ENCODE measurements at regions not wholly inside any gene's neighbourhood (a gene's known extent, or its start where the extent isn't known, plus 50 kb on each side); places are given as distances from the start of the nearest gene placed in this dataset.

DNA sequence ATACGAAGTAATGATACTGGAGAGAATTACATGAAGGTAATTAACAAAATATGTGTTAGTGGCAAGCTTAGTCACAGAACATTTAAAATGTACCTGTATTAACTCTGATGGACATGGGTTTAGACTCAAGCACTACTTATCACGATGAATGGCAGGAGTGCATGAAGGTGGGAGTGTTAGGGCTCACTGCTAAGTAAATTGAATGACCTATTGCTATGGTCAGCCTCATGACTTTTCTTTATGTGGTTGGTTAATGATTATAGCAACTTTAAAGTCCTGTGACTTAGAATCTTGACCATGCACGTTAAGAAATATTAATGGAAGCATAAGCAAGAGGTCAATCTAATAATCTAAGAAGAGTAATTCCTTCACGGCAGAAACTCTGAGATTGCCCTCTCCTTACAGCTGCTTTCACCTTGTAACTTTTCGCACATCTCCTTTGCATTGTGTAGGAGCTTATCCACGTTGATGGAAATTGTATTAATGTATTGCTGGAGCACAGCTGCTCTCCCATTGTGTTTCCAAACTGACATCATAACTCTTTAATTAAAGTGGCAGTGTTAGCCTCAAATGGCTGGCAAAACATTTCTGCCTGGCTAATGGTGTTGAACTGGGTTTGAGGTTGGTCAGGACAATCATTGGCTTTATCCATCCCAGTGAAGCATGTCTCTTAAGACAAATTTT is 114.5 kb downstream of the RXFP2 start:
- H3K9me3 Mint-ChIP-seq, result no peaks in the 10 kb centered on the region
- H3K4me3 Mint-ChIP-seq, result no peak overlapping the region
- POLR2A ChIA-PET, result no interaction called here
- H3K27me3 Mint-ChIP-seq, result peaks cover 4% of the 10 kb centered on the region
- peaks cover 7% of the 10 kb centered on the region for H3K4me1 Mint-ChIP-seq
- CTCF ChIA-PET, result interaction anchor here (1.2 kb wide), 1 partner anchor 56 kb away, joined by 4 read pairs; no protein-coding TSS in a partner anchor
- H3K36me3 Mint-ChIP-seq (ENCODE audit: low read depth), result peaks cover 8% of the 10 kb centered on the region
- no peak overlapping the region for H3K27ac Mint-ChIP-seq
- no peak for DNase-seq

DNA sequence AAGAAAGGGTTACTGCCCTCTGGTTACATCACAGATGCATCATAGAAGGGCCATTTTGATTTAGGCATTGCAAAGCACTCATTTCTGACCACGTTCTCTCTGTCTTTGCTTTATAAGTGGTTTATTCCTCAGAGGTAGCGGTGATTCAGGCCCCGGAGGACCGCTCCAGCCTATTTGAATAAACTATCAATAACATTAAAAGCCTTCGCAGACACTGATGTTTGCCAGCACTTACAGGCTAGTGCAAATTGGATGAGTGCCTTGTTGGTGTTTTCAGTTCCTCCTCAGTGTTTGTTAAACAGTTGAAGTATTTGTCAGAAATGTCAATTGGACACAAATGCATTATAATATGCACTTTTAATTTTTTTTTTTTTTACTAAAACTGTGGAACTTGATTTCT is 120.2 kb downstream of the RXFP2 start:
- POLR2A ChIA-PET, result no interaction called here
- H3K27me3 Mint-ChIP-seq, result no peaks in the 10 kb centered on the region
- H3K4me3 Mint-ChIP-seq, result no peak overlapping the region
- H3K4me1 Mint-ChIP-seq, result no peaks in the 10 kb centered on the region
- H3K36me3 Mint-ChIP-seq (ENCODE audit: low read depth), result peaks cover 6% of the 10 kb centered on the region
- H3K27ac Mint-ChIP-seq, result no peak overlapping the region
- H3K9me3 Mint-ChIP-seq, result no peaks in the 10 kb centered on the region
- CTCF ChIA-PET, result no interaction called here
- no peak for DNase-seq

DNA sequence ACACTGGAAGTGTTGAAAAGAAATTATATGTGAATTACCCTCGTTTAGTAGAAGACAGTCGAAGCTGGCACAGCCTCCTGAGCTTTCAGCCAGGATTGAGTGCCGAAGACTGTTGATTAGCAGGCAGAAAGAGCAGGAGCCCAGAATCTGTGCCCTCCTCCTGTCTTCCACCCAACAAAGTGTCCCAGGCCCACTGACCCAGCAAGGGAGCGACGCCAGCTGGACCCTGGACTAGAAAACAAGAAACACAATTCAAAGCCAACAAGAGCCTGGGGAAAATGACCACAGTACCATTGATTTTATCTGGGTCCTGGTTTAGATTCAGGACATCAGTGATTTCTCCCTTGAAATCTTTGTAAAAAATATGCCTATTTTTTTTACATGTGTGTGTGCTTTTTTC is 120.7 kb downstream of the RXFP2 start:
- no peak for DNase-seq
- CTCF ChIA-PET, result no interaction called here
- POLR2A ChIA-PET, result no interaction called here
- Mint-ChIP-seq H3K36me3 (ENCODE audit: low read depth) (peaks cover 6% of the 10 kb centered on the region), H3K4me1 (peaks cover 2% of the 10 kb centered on the region), H3K27ac (no peak overlapping the region), H3K9me3 (no peaks in the 10 kb centered on the region), H3K4me3 (no peak overlapping the region), H3K27me3 (no peaks in the 10 kb centered on the region)

DNA sequence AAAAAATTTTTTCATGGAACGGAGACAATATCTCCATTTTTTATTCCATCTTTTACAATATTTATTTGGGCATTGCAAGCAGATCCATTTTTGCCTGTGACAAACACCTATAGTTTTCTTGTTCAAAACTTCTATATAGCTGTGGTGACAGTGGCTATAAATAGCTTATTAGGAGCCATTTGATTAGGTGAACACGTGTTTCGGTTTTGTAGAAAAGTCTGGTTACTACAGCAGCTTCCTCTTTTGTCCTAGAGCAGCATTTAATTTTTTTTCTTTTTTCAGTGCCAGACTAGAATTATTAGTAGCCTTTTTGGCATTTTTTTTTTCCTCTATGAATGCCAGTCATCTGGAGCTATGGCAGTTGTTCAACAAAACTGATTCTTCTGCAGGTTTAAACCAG is 123.5 kb downstream of the RXFP2 start:
- no peak for DNase-seq
- ChIA-PET POLR2A (no interaction called here), CTCF (interaction anchor here (1.3 kb wide), 1 partner anchor 14 kb away, joined by 3 read pairs; no protein-coding TSS in a partner anchor)
- H3K4me3 Mint-ChIP-seq, result no peak overlapping the region
- H3K27ac Mint-ChIP-seq, result no peak overlapping the region
- peaks cover 2% of the 10 kb centered on the region for H3K27me3 Mint-ChIP-seq
- H3K9me3 Mint-ChIP-seq, result no peaks in the 10 kb centered on the region
- H3K4me1 Mint-ChIP-seq, result peaks cover 13% of the 10 kb centered on the region
- H3K36me3 Mint-ChIP-seq (ENCODE audit: low read depth), result peaks cover 6% of the 10 kb centered on the region

DNA sequence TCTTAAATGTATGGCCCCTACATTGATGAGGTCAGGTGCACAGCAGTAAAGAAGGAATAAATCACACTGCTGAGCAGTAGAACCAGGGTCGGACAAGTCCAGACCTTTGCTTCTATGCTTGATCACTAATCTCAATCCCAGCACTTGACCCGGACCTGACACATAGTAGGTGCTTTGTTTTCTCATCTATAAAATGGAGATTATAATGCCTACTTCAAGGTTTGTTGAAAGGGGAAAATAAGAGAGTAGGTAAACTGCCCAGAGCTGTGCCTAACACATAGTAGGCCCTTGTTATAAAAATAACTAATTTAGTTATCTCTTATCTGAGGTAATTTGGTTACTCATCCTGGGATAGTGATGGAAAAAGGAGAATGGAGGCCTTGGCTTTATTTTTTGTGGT is 125.0 kb downstream of the RXFP2 start:
- Mint-ChIP-seq H3K27ac (no peak overlapping the region), H3K4me3 (no peak overlapping the region), H3K9me3 (no peaks in the 10 kb centered on the region), H3K27me3 (peaks cover 2% of the 10 kb centered on the region), H3K36me3 (ENCODE audit: low read depth) (peaks cover 6% of the 10 kb centered on the region), H3K4me1 (peaks cover 13% of the 10 kb centered on the region)
- POLR2A ChIA-PET, result no interaction called here
- no peak for DNase-seq
- CTCF ChIA-PET, result no interaction called here

DNA sequence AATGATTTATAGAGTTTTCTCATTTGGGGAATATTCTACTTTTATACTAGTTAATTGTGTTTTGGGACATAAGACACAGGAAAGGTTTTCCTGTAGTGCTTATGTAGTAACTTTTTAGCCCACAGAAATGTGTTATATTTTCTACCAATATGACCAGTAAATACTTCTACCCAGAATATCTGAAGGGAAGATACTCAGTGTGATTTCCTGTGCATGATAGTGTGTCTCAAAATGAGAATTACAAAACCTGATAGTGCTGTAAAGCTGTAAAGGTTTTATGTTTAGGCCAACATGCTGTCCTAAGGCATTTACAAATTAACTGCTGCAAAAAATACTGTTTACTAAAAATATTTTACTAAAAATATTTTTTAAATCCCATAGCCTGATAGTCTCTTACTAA is 126.8 kb downstream of the RXFP2 start:
- ChIA-PET CTCF (no interaction called here), POLR2A (no interaction called here)
- Mint-ChIP-seq H3K27me3 (peaks cover 2% of the 10 kb centered on the region), H3K36me3 (ENCODE audit: low read depth) (peaks cover 3% of the 10 kb centered on the region), H3K27ac (no peak overlapping the region), H3K4me3 (no peak overlapping the region), H3K4me1 (peaks cover 16% of the 10 kb centered on the region), H3K9me3 (no peaks in the 10 kb centered on the region)
- no peak for DNase-seq

DNA sequence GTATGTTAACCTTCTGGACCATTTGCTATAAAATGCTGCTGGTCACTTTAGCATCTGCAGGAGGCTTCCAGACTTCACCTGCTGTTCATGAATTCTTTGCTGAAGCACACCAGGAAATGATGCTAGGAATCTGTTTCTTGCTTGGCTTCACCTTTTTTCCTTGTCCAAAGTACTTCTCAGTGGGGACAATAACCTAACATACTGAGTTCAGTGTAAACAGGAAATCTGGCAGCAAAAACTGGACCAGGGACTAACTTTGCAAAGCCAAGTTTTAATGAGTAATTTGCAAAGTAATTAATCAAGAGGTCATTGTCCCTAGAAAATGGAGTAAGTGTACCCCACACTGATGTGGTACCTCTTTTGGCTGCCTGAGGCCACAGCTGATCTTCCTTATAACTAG is 128.4 kb downstream of the RXFP2 start:
- Mint-ChIP-seq H3K9me3 (no peaks in the 10 kb centered on the region), H3K4me1 (peaks cover 16% of the 10 kb centered on the region), H3K4me3 (no peak overlapping the region), H3K36me3 (ENCODE audit: low read depth) (peaks cover 3% of the 10 kb centered on the region), H3K27ac (no peak overlapping the region), H3K27me3 (peaks cover 2% of the 10 kb centered on the region)
- DNase-seq, result no peak
- ChIA-PET CTCF (interaction anchor here (1.2 kb wide), 1 partner anchor 21 kb away, joined by 3 read pairs; no protein-coding TSS in a partner anchor), POLR2A (no interaction called here)

DNA sequence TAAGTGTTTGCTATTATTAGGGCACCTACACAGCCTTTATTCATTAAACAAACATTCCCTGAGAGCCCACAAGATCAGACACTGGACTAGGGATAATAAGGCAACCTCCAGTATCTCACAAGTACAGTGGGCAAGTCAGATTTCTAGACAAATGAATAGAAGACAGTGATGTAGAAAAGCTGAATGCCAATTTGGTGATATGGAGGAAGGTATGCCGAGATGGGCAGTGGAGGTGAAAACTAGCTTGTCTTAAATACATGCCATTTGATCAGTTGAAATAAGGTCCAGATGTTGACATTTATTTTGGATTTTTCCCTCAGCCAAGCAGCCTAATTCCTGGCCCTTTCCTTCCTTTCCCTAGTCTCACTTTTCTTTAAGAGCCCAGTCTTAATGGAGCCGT is 130.3 kb downstream of the RXFP2 start:
- H3K27me3 Mint-ChIP-seq, result peaks cover 6% of the 10 kb centered on the region
- H3K36me3 Mint-ChIP-seq (ENCODE audit: low read depth), result no peaks in the 10 kb centered on the region
- CTCF ChIA-PET, result no interaction called here
- no peak overlapping the region for H3K27ac Mint-ChIP-seq
- H3K9me3 Mint-ChIP-seq, result no peaks in the 10 kb centered on the region
- DNase-seq, result no peak
- no peak overlapping the region for H3K4me3 Mint-ChIP-seq
- POLR2A ChIA-PET, result no interaction called here
- H3K4me1 Mint-ChIP-seq, result peaks cover 16% of the 10 kb centered on the region

DNA sequence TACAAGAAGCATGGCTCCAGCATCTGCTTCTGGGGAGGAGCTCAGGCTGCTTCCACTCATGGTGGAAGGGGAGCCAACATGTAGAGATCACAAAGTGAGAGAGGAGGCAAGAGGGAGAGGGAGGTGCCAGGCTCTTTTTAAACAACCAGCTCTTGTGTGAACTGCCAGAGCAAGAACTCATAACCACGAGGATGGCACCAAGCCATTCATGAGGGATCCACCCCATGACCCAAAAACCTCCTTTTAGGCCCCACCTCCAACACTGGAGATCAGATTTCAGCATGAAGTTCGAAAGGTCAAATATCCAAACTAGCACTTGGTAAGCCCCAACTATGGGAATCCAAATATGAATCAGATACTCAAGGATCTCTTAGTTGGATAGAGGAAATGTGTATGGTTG is 131.2 kb downstream of the RXFP2 start:
- Mint-ChIP-seq H3K27me3 (peaks cover 6% of the 10 kb centered on the region), H3K4me3 (no peak overlapping the region), H3K9me3 (no peaks in the 10 kb centered on the region), H3K27ac (no peak overlapping the region), H3K36me3 (ENCODE audit: low read depth) (no peaks in the 10 kb centered on the region), H3K4me1 (peaks cover 9% of the 10 kb centered on the region)
- DNase-seq, result no peak
- CTCF ChIA-PET, result no interaction called here
- POLR2A ChIA-PET, result no interaction called here

DNA sequence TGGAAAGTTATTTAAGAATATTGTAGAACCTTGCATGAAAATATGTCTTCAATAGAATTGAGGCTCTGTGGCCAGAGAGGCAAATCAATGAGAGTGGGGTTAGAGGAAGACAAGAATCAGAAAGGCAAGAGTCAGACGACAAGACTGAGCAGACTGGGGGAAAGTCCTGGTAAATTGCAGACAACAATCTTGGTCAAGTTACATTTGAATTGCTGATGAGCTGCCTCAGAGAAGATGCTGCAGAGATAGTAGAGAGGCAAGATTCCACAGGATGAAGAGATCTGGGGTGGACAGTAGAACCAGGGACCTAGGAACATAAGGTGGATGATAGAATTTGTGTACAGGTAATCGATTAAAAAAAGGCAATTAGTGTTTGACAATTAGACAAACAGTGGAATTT is 133.8 kb downstream of the RXFP2 start:
- Mint-ChIP-seq H3K27me3 (peaks cover 6% of the 10 kb centered on the region), H3K27ac (no peak overlapping the region), H3K36me3 (ENCODE audit: low read depth) (no peaks in the 10 kb centered on the region), H3K4me1 (peaks cover 8% of the 10 kb centered on the region), H3K4me3 (no peak overlapping the region), H3K9me3 (no peaks in the 10 kb centered on the region)
- no peak for DNase-seq
- ChIA-PET CTCF (no interaction called here), POLR2A (no interaction called here)

DNA sequence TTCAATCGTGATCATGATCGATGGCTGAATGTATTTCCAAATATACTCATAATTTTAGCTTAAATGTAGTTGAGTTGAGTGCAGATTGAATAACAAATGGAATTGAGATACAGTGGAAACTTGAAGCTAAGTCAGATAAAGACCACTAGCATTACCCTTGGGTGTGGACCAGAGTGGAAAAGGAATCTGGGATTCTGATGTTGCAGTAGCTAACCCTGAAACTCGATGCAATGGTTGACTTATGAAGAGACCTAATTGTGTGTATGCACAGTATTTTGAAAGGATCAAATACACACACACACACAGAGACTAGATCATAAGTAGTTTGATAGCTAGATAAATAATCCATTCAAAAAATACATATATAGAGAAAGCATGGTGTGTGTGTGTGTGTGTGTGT is 135.8 kb downstream of the RXFP2 start:
- Mint-ChIP-seq H3K27me3 (peaks cover 6% of the 10 kb centered on the region), H3K4me1 (peaks cover 8% of the 10 kb centered on the region), H3K36me3 (ENCODE audit: low read depth) (no peaks in the 10 kb centered on the region), H3K9me3 (no peaks in the 10 kb centered on the region), H3K27ac (no peak overlapping the region), H3K4me3 (no peak overlapping the region)
- no peak for DNase-seq
- POLR2A ChIA-PET, result no interaction called here
- CTCF ChIA-PET, result interaction anchor here (1.1 kb wide), 1 partner anchor 35 kb away, joined by 4 read pairs; no protein-coding TSS in a partner anchor

DNA sequence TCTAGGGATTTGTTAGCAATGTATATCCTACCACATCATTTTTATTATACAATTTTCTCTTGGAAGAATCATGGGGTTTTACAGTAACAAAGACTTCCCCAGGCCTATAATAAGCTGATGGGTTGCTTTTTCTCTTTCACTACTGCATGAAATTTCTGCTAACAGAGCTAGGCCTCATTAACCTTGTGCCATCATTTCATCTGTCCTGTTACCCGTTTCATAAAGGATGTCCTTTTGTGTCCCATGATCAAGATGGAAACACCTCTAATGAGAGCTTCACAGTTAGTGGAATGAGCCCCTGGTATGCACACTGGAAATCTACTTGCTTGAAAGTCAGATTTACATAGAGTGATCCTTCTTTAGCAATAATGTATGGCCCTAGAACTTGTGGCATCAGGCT is 138.7 kb downstream of the RXFP2 start:
- H3K9me3 Mint-ChIP-seq, result no peaks in the 10 kb centered on the region
- no peak overlapping the region for H3K27ac Mint-ChIP-seq
- H3K36me3 Mint-ChIP-seq (ENCODE audit: low read depth), result no peaks in the 10 kb centered on the region
- POLR2A ChIA-PET, result no interaction called here
- peaks cover 6% of the 10 kb centered on the region for H3K27me3 Mint-ChIP-seq
- no peak overlapping the region for H3K4me3 Mint-ChIP-seq
- CTCF ChIA-PET, result no interaction called here
- no peak for DNase-seq
- peaks cover 13% of the 10 kb centered on the region for H3K4me1 Mint-ChIP-seq

DNA sequence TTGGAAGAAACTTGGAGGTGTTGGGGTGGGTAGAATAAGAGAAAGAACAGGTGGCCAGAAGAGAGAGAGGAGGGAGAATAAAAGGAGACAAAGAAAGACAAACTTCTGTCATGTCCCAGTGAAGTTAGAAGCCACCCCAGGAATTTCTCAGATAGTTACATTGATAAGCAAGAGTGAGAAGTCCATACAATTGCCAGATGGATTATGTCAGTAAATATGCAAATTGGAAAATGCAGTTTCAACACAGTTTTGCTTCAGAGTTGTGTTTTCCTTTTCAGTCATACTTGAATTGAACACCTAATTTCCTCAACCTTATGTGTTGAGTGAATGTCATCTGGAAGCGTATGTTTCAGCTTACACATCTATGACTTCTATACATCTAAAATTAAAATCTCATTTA is 139.2 kb downstream of the RXFP2 start:
- no peak for DNase-seq
- POLR2A ChIA-PET, result no interaction called here
- H3K27ac Mint-ChIP-seq, result no peak overlapping the region
- H3K4me3 Mint-ChIP-seq, result no peak overlapping the region
- H3K27me3 Mint-ChIP-seq, result peaks cover 3% of the 10 kb centered on the region
- CTCF ChIA-PET, result no interaction called here
- no peaks in the 10 kb centered on the region for H3K36me3 Mint-ChIP-seq (ENCODE audit: low read depth)
- peaks cover 13% of the 10 kb centered on the region for H3K4me1 Mint-ChIP-seq
- H3K9me3 Mint-ChIP-seq, result no peaks in the 10 kb centered on the region

DNA sequence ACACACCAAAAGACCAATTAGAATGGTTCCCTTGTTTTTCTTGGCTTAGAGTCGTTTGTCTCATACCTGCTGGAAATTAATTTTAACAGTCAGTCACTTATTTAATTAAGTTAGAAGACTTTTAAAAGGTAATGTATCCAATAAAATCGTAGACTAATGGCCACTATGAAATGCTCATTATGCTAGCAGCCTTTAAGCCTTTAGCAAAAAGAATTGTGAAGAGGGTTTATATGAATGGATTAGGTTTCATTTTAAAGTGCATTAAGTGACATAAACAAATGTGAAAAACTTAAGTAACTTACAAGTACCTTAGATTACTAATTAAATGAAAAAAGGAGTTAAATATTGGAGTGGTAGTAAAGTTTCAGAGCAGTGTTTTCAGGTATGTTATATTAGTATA is 139.6 kb downstream of the RXFP2 start:
- Mint-ChIP-seq H3K4me3 (no peak overlapping the region), H3K27me3 (peaks cover 1% of the 10 kb centered on the region), H3K27ac (no peak overlapping the region), H3K9me3 (no peaks in the 10 kb centered on the region), H3K36me3 (ENCODE audit: low read depth) (no peaks in the 10 kb centered on the region), H3K4me1 (peaks cover 13% of the 10 kb centered on the region)
- ChIA-PET CTCF (no interaction called here), POLR2A (no interaction called here)
- no peak for DNase-seq
